Right lobe of liver (tissue), 4 donors: ENCODE measurements at regions not wholly inside any gene's neighbourhood (a gene's known extent, or its start where the extent isn't known, plus 50 kb on each side); places are given as distances from the start of the nearest gene placed in this dataset.

Experiments
- CTCF ChIP-seq, 4 donors: fragments of 200-600 bp in 3 of 4; fragments of 450-650 bp in 1 of 4; IDR thresholded peaks; one replicate each; pipeline versions ENCODE4 v1.5.1 to v1.8.0; 2016 to 2022; ENCODE audit warnings: antibody characterized with exemption in 4 of 4, mild to moderate bottlenecking in 2 of 4
- POLR2A ChIP-seq: fragments of 450-650 bp; IDR thresholded peaks from one replicate; pipeline ENCODE4 v1.6.1; 2017; ENCODE audit warnings: antibody characterized with exemption, mild to moderate bottlenecking
- donor health status: DM: no; HTN: no; CAD: no.
- donor health status: DM: no; HTN: no; CAD: no.
- donor health status: DM: no; HTN: yes; CAD: no.

GRCh38 chr11:127114035-127114434 lies 113.5 kb upstream of the KIRREL3 start:
- no peak for TF ChIP-seq CTCF (IDR thresholded peaks at IDR 0.05)
- no peak for TF ChIP-seq POLR2A
